HG03103 (cell line): ENCODE measurements at regions not wholly inside any gene's neighbourhood (a gene's known extent, or its start where the extent isn't known, plus 50 kb on each side); places are given as distances from the start of the nearest gene placed in this dataset.
"Not testable (repeated sequence)": the region's sequence is repeated elsewhere in the genome, so short reads cannot be mapped to it uniquely, and the experiment has no call there.

ENCODE experiments used
- ATAC-seq: cut with Tn5 transposase; IDR thresholded peaks from one replicate; pipeline ENCODE4 v1.9.1; 2021; ENCODE audit warnings: low read depth; ENCODE audit not compliant: unreplicated experiment

DNA sequence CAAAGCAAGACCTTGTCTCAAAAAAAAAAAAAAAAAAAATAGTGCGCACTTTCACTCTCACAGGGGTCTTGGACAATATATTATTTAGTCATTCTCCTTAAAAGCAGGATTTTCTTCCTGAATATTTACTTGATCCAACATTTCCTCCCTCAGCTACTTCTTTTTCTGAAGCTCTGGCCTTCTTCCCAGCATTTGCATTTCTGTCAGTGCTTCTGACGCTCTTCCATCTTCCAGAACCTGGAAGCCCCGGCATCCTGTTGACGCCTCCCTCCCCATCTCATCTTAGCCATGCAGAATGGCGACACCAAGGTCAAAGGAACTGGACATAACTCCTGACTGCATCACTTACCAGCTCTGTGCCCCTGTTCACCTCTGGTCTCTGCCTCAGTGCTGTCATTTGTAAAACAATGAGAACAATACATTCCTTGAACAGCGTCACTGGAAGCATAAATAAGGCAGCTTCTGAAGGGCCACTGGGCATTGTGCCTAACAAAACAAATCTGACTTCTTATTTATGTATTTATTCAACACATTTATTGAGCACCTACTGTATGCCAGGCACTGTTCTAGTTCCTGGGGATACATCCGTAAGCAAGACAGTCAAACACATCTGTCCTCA is 90.9 kb upstream of the MDM1 start:
- ATAC-seq = no peak

DNA sequence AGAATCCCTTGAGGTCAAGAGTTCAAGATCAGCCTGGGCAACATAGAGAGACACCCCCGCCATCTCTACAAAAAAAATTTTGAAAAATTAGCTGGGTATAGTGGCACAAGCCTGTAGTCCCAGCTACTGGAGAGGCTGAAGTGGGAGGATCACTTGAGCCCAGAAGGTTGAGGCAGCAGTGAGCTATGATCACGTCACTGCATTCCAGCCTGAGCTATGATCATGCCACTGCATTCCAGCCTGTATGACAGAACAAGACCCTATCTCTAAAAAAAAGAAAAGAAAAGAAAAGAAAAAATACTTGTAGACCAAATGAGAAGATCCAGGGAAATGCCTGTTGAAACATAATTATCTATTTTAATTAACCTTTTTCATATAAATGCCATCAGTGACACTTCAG is 93.8 kb upstream of the MDM1 start:
- no peak for ATAC-seq

DNA sequence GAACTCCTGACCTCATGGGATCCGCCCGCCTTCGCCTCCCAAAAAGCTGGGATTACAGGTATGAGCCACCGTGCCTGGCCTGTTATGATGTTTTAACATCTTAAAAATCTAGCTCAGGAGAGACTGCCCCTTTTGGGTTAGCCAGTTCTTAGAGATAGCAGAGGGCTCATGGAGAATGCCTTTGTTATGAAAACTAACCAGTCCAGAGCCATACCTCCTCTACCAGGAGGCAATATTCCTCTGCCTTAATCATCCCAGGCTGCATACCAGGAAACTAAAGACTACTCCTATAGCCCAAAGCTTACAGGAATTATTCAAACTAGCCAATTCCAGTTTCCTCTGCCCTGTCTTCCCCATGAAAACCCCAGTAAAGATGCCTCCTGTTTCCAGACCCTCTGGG is 96.0 kb upstream of the MDM1 start:
- ATAC-seq = no peak

DNA sequence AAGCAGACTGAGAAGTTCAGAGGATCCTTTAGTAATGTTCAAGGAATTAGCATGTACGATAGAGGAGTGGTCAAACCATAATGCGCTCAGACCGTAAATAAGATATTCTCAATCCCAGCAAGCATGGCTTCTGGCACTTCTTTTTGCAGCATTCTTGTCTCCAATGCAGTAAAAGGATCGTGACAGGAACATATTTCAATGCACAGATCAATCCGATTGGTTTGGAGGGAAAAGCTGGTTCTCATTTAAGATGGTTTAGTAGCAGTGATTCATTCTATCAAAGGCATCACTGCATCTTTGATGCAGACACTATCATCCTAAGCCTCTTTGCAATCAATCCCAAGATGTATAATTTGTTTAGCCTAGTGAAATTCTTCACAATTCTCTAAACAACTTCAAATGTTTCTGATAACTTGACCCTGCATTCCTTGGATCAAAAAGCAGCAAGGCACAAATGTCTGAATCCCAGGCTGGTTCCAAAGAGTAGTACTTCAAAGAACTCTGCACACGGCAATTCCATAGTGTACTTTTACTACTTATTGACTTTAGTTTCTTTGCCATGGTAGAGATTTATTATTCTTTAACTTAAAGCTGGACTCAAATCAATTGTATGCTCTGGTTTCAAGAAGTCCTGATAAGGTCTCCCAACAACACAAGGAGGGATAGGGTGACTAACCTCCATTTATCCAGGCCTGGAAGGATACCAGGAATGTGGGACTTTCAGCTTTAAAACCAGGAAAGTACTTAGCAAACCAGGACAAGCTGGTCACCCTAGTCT is 96.8 kb upstream of the MDM1 start:
- no peak for ATAC-seq

DNA sequence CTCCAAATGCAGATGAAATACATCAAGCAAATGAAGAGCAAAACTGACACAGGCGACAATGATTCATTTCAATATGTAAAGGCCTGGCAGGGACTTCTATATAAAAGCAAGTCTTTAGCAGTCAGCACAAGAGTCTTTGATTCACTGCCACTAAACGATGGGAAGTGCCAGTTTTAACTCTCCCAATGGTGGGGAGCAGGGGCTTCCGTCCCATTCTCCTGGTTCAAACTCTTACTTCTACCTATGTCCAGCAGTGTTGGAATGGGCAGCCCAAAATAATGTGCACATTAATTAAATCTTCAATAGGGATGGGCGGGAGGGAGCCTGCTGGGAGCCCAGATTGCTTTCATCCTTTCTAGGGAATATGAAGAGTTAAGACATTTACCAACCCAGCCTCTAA is 97.5 kb upstream of the MDM1 start:
- no peak for ATAC-seq

DNA sequence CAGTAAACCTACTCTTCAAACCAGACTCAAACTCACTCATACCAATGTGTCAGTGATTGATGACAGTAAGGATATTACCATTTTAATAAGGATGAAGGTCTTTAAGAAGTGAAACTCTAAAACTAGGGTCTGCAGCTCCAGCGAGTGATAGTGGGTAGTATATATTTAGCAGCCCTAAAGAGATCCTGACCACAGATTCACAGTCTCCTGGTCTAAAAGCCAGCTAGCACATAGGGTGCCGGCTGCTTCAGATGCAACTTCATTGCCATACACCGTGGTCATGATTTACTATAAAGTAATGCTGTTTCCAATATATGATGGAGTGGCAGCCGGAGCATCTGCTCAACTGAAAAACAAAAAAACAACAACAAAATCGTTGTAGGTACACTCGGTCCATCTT is 99.6 kb upstream of the MDM1 start:
- no peak for ATAC-seq

DNA sequence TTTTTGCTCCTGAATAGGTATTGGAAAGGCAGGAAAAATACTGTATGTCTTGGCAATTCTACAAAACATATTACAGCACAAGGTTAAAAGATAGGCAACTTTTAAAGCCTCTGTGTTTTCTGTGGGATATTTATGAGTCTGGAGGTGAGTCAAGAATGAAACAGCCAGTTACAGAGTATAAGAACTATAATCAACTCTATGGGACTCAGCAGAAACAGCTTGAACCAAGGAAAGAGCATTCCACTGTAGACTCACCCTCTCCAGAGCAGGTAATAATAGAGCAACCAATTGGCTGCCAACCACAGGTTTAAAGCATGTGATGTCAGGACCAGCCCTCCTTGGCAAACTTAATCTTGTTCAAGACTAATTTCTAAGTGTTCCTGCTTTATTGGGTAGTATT is 100.5 kb upstream of the MDM1 start:
- ATAC-seq = no peak

DNA sequence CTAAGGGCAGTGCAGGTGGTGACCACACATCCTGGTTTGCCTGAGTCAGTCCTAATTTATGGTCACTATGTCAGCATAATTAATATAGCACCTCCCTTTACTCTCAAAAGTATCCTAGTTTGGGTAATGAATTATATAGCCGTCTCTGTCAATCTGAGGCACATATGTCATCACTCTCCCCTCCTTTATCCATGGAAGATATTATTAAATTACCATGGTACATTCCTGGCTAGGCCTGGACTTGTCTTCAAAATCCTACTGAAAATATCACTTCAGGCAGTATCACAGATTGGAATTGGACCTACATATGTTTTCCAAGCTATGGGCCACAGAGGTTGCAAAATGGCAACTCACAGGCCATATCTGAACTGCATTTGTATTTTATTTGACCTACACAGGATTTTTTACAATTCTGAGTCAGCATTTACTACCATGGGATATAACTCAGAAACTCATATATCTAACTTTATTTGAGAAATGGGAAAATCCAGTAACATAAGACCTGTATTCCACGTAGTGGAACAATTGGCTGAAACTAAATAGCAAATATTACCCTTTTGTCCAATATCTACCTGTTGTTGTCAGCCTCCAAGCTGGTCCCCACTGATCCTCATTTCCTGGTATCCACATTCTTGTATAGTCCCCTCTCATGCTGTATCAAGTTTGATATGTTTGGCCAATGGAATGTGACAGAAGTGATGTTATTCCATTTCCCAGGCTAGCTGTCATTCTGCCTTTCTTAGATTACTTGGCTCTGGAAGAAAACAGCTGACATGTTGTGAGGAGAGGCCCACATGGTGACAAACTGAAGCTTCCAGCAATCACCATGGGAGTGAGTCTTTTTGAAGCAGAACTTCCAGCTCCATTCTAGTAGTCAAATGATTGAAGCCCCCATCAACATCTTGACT is 102.5 kb upstream of the MDM1 start:
- no peak for ATAC-seq

DNA sequence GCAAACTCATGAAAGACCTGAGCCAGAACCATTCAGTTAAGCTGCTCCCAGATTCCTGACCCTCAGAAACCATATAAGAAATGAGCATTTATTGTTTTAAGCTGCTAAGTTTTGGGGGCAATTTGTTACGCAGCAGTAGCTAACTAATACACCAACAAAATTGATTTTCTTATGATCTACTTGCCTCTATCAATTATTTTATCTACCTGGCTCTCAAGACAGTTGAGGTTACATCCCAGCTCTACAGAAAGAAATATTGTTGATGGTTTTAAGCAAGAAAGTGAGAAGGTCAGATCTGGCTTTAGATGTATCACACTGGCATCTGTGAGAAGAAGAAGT is 103.1 kb upstream of the MDM1 start:
- ATAC-seq = no peak

DNA sequence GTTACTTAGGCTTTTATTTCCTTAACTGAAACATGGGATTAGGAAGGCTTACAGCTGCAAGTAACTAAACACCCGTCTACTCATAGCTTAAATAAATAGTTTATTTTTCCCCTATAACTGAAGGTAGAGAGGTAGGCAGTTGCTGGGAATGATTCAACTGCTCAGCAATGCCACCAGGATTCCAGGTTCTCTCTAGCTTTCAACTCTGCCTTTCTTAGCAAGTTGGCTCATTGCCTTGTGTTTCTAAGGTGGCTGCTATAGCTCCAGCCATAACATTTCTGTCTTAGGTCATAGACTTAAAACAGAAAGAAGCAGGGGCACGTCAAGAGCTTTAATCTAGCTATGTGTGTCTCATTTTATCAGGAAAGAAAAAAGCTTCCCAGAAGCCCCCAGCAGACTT is 103.7 kb upstream of the MDM1 start:
- ATAC-seq = no peak

DNA sequence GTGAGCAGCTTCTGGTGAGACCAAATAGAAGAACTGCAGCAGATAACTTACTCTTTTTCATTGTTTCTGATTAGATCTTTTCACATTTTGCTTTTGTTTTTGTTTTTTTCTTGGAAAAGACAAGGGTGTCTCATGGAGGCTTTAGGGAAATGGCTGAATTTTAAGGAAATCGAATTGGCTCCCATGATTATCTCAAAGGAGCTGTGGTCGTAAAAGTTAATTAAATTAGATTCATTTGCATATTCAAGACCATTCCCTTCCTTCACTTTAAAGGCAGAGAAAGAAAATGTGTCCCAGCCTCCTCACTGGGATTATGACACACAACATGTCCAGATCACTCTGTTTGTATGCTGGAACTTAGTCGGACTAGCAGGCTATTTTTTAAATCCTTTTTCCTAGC is 106.4 kb upstream of the MDM1 start:
- ATAC-seq = no peak

DNA sequence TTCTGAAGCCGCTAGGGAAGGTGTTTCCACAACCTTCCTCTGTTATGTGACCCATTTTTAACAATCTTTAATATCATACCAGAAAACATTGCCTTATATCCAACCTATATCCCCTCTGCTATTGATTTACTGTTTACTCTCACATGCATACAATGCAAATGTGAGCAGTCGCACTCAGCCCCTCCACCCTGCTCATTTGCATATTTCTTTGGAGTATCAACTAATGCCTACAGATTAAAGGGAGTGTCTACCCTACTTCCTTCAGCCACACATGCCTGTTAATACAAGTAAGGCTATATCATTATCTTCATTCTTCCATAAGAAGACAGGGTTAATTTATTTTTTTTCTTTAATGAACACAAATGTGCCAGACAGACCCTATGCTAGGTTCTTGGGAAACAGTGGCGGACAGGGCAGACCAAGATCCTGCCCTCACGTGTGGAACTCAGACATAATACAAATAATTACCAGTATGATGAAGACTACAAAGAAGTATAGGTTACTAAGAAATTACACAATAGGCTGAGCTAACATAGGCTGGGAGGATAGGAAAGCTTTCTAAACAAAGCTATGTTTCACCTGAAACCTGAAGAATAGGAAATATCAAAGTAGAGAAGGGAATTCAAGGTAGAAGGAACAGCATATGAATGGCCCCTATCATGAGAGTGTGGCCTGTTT is 107.3 kb upstream of the MDM1 start:
- no peak for ATAC-seq

DNA sequence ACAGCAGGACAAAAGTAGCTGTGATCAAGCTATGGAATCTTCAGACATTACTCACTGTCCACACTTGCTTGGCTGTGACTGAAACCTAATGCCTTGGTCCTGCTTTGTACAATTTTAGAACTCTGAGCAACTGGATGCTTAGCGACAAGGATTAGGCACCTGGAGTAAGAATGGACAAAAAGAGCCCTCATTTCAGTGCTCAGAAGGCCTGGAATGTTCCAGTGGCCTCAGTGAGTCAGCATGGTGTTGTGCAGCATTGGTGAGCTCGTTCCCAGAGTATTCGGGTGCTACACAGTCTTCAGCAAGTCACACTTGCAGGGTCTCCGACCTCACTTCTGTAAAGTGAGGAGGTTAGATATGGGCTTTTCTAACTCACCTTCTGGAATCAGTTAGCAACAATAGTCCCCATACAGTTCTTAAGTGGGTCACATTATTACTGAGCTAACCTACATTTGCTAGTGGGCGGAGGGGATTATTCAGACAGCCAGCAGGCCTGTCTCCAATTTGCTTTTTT is 108.0 kb upstream of the MDM1 start:
- no peak for ATAC-seq

DNA sequence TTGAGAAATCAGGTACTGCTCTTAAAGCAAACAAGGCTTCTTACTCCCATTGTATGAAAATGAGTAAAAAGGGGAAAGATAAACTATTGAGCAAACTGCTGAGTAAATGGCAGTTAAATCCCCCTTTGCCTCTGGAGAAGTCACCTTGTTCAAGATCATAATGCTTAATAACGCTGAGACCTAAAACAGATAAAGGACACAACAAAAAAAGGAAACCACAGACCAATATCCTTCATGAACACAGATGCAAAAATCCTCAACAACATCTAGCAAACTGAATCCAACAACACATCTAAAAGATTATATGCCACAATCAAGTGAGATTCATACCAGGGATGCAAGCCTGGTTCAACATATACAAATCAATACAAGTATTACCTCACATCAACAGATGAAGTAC is 109.0 kb upstream of the MDM1 start:
- no peak for ATAC-seq

DNA sequence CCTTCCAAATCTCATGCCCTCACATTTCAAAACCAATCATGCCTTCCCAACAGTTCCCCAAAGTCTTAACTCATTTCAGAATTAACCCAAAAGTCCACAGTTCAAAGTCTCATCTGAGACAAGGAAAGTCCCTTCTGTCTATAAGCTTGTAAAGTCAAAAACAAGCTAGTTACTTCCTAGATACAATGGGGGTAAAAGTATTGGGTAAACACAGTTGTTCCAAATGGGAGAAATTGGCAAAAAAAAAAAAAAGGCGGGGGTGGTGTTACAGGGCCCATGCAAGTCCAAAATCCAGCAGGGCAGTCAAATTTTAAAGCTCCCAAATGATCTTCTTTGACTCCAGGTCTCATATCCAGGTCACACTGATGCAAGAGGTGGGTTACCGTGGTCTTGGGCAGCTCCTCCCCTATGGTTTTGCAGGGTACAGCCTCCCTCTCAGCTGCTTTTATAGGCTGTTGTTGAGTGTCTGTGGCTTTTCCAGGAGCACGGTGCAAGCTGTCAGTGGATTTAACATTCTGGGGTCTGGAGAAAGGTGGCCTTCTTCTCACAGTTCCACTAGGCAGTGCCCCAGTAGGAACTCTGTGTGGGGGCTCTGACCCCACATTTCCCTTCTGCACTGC is 110.3 kb upstream of the MDM1 start:
- ATAC-seq = not testable (repeated sequence)

DNA sequence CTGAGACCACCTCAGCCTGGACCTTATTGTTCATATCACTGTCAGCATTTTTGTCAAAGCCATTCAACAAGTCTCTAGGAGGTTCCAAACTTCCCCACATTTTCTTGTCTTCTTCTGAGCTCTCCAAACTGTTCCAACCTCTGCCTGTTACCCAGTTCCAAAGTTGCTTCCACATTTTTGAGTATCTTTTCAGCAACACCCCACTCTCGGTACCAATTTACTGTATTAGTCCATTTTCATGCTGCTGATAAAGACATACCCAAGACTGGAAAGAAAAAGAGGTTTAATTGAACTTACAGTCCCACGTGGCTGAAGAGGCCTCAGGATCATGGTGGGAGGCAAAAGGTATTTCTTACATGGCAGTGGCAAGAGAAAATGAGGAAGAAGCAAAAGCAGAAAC is 111.5 kb upstream of the MDM1 start:
- not testable (repeated sequence) for ATAC-seq

DNA sequence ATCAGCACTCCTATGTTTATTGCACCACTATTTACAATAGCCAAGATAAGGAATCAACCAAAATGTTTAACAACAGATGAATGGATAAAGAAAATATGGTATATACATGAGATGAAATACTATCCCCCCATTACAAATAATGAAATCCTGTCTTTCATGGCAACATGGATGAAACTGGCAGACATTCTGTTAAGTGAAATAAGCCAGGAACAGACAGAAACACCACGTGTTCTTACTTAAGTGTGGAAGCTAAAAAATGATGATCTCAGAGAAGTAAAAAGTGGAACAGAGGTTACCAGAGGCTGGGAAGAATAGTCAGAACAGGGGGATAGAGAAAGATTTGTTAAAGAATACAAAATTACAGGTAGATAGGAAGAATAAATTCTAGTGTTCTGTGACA is 113.7 kb upstream of the MDM1 start:
- no peak for ATAC-seq

DNA sequence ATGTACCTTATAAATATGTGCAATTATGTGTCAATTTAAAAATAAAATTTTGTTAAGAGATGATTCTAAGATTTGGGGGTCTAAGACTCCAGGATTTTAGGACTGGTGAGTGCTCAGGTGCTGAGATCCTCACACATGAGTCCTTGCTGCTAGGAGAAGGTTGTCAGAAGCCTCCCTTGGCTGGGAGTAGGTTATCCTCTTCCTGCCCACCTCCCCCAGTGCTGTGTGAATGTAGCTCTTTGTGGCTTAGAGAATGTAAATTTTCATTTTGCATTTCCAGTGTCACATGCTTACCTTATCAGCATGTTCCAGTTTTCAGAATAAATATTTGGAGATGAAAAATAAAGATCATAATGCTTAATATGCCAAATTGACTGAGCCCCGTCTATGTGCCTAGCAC is 114.2 kb upstream of the MDM1 start:
- ATAC-seq = no peak

DNA sequence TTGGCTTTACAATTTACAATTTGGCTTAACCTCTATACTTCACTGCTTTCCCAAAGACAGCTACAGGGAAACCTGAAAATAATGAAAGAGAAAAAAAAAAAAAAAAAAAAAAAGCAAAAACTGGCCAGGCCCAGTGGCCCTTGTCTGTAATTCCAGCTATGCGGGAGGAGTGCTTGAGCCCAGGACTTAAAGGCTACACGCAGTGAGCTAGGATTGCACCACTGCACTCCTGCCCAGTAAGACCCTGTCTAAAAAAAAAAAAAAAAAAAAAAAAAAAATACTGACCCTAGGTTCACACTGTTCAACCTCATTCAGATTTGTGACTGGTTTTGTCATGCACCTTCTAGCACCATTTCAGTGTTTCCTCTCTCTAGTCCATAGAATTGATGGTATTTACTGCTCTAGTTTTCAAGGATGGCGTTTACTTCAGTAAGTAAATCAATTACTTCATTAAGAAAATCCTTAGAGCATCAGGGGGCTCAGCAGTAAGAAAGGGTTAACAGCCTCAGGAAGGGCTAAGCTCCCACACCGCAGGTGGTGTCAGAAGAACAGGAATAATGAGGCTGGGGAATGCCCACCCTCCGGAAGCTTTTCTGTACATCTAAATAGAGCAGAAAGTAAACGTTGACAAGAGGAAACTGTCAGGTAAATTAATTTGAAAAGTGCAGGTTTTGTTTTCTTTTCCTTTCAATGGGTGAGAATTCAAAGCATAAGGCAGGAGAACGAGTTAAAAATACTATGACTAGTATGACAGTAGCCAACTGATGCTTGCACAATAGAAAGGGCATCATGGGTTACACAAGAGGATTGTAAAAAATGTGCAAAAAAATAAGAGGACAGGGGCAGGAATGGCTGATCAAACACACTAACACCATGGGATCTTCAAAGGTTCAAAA is 115.0 kb upstream of the MDM1 start:
- no peak for ATAC-seq
